ENCODE measurements at regions not wholly inside any gene's neighbourhood (a gene's known extent, or its start where the extent isn't known, plus 50 kb on each side); places are given as distances from the start of the nearest gene placed in this dataset.

DNA sequence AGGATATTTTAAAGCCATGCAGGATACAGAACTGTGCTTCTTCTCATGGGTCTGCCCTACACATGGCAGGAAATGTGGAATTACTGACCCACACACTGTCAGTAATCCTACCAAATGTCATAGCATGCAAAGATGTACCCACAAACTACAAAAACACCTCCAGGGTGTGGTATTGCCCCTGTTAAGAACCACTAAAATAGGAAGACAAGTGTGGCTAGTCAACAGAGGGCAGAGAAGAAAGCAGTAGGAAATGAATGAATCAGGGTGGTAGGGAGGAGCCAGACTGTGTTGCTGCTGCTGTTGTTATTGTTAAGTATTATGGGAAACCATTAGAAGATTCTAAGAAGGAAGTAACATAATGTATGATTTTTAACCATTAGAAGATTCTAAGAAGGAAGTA, 556.7 kb upstream of the ACVR2A start:
- Histone ChIP-seq H2AK5ac (ENCODE audit: insufficient read length, low read length) (no peak overlapping the region), H3K27ac (ENCODE audit: insufficient read length, low read depth, low read length) (no peak overlapping the region), H3K4me2 (ENCODE audit: insufficient read depth, insufficient read length, low read length) (no peak overlapping the region), H3K9me3 (ENCODE audit: control insufficient read depth, low read depth, low read length) (no peaks in the 10 kb centered on the region), H2AFZ (ENCODE audit: low read length) (no peak overlapping the region), H2BK120ac (ENCODE audit: low read depth, low read length, poor library complexity, severe bottlenecking) (no peak overlapping the region), H3K9ac (ENCODE audit: extremely low read depth, insufficient read length, low read length) (no peak overlapping the region), H3K23me2 (ENCODE audit: insufficient read length, low read depth, low read length, poor library complexity, severe bottlenecking) (no peaks in the 10 kb centered on the region), H3K79me1 (ENCODE audit: insufficient read depth, low read depth, low read length, poor library complexity, severe bottlenecking) (no peaks in the 10 kb centered on the region), H2BK20ac (ENCODE audit: low read depth, low read length, poor library complexity, severe bottlenecking) (no peak overlapping the region), H2BK15ac (ENCODE audit: low read depth, low read length) (no peak overlapping the region), H4K5ac (ENCODE audit: insufficient read length, low read depth, low read length) (no peak overlapping the region), H3K4me1 (ENCODE audit: insufficient read depth, low read length) (no peaks in the 10 kb centered on the region), H3K14ac (ENCODE audit: insufficient read depth, low read length) (no peak overlapping the region), H3K23ac (ENCODE audit: insufficient read length, low read depth, low read length) (no peak overlapping the region), H3K18ac (ENCODE audit: insufficient read length, low read depth, low read length) (no peak overlapping the region), H3T11ph (ENCODE audit: low read length) (no peak overlapping the region), H4K91ac (ENCODE audit: insufficient read length, low read depth, low read length) (no peak overlapping the region), H3K79me2 (ENCODE audit: insufficient read depth, low read length) (no peaks in the 10 kb centered on the region), H2BK5ac (ENCODE audit: insufficient read length, low read length) (no peak overlapping the region), H4K20me1 (ENCODE audit: control insufficient read depth, insufficient read depth, insufficient read length) (no peaks in the 10 kb centered on the region), H3K27me3 (ENCODE audit: insufficient read depth, low read length) (no peaks in the 10 kb centered on the region), H2BK12ac (ENCODE audit: insufficient read length, low read depth, low read length) (no peak overlapping the region), H4K8ac (replicated peaks; ENCODE audit: insufficient read length, low read depth, low read length) (no peak overlapping the region), H3K56ac (ENCODE audit: insufficient read length, low read depth, low read length) (no peak overlapping the region), H3K4ac (ENCODE audit: low read depth, low read length) (no peak overlapping the region)
- DNase-seq = no peak
- Mint-ChIP-seq H3K27me3 (ENCODE audit: low read depth) (no peaks in the 10 kb centered on the region), H3K9me3 (peaks cover 0 to 4% of the 10 kb centered on the region in 2 experiments; a peak in 1 of 5 replicates), H3K27ac (no peak overlapping the region), H3K36me3 (ENCODE audit: insufficient read depth in 1 of 3, low read depth in 3 of 3) (peaks cover 0 to 4% (median 0%) of the 10 kb centered on the region in 3 experiments; a peak in 1 of 7 replicates), H3K4me3 (no peak overlapping the region), H3K4me1 (peaks cover 6 to 7% of the 10 kb centered on the region in 2 experiments; a peak in 3 of 4 replicates)
- TF ChIP-seq, protein P1, sequence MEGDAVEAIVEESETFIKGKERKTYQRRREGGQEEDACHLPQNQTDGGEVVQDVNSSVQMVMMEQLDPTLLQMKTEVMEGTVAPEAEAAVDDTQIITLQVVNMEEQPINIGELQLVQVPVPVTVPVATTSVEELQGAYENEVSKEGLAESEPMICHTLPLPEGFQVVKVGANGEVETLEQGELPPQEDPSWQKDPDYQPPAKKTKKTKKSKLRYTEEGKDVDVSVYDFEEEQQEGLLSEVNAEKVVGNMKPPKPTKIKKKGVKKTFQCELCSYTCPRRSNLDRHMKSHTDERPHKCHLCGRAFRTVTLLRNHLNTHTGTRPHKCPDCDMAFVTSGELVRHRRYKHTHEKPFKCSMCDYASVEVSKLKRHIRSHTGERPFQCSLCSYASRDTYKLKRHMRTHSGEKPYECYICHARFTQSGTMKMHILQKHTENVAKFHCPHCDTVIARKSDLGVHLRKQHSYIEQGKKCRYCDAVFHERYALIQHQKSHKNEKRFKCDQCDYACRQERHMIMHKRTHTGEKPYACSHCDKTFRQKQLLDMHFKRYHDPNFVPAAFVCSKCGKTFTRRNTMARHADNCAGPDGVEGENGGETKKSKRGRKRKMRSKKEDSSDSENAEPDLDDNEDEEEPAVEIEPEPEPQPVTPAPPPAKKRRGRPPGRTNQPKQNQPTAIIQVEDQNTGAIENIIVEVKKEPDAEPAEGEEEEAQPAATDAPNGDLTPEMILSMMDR (conservative IDR thresholded peaks at IDR 0.05) = no peak
